ACHN (cell line): ENCODE measurements at regions not wholly inside any gene's neighbourhood (a gene's known extent, or its start where the extent isn't known, plus 50 kb on each side); places are given as distances from the start of the nearest gene placed in this dataset.

ENCODE experiments used
- DNase-seq: peaks from one replicate; pipeline ENCODE4 v3.0.0-alpha.2; 2015
- in situ Hi-C: cut with HindIII; loops from 2 replicates; pipeline ENCODE4 v1.10.0; 2017; ENCODE audit warnings: low sequenced_read_pairs, low pct_ligation_motif_present, low pct_unique_long_range_greater_than_20kb

DNA sequence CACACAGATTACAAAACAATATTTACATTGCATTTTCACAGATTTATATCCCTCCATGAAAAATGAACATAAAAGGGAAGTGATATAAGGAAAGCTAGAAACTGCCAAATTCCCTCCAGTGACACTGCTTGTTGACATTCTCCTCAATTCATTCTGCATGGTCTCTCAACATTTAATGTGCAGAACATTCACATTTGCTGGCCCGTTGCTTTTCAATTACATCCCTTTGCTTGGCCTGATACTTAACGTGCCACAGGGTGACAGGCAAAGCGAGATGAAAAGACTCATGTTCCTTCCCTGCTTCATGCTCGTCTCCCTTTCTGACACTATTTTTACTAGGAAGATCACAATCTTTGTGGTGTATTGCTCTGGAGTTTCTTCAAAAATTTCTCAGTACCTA, 1019.7 kb upstream of the LRRN3 start:
- DNase-seq = no peak
- in situ Hi-C loops = no loop called here

DNA sequence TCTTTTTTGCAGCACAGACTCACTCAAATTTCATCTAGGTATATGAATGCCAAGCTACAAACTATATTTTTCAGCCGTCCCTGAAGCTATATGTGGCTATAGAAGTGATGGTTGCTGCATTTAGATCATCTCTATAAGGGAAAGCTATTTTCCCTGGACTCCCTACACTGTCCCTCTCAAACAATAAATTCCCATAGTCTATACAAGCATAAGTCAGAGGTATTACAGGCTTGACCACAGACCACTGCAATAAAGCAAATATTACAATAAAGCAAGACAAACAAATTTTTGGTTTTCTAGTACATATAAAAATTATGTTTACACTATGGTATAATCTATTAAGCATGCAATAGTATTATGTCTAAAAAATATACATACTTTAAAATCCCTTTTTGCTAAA, 1015.5 kb upstream of the LRRN3 start:
- in situ Hi-C loops = no loop called here
- no peak for DNase-seq

DNA sequence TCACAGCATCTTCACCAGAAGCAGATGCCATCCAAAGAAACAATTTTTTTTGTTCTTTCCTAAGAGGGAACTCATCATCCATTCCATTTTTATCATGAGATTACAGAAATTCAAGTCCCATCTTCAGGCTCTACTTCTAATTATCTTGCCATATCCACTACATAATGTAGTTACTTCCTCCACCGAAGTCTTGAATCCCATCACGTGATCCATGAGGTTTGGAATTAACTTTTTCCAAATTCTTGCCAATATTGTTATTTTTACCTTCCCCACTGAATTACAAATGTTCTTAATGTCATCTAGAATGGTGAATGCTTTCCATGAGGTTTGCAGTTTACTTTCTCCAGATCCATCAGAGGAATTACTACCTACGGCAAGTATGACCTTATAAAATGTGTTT, 1014.7 kb upstream of the LRRN3 start:
- in situ Hi-C loops = no loop called here
- no peak for DNase-seq

DNA sequence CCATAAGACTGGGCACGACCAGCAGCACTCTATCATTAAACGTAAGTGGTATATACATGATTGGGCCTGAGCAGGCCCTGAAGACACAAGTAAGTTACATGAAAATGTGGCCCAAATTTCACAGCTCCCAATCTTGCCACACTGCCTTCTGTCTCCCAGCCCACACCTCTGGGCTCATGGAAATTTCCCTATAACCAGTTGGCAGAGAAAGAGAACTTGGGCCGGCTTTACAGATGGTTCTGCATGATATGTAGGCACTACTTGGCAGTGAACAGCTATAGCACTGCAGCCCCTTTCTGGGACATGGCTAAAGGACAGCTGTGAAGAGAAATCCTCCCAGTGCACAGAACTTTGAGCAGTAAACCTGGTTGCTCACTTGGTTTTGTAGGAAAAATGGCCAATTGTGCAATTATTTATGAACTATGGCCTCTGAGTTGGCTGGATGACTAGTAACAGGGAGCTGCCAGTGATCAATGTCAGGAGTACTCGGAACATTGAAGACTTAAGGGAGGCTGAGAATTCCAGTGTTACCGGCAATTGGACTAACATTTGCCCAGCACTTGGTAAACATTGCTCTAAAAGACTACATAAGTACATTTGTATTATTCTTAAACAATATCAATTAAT, 1006.6 kb upstream of the LRRN3 start:
- no peak for DNase-seq
- in situ Hi-C loops = no loop called here

GRCh38 chr7:110090110-110090820, 1000.7 kb upstream of the LRRN3 start:
- in situ Hi-C loops = no loop called here
- peak; percentile 54 for DNase-seq

DNA sequence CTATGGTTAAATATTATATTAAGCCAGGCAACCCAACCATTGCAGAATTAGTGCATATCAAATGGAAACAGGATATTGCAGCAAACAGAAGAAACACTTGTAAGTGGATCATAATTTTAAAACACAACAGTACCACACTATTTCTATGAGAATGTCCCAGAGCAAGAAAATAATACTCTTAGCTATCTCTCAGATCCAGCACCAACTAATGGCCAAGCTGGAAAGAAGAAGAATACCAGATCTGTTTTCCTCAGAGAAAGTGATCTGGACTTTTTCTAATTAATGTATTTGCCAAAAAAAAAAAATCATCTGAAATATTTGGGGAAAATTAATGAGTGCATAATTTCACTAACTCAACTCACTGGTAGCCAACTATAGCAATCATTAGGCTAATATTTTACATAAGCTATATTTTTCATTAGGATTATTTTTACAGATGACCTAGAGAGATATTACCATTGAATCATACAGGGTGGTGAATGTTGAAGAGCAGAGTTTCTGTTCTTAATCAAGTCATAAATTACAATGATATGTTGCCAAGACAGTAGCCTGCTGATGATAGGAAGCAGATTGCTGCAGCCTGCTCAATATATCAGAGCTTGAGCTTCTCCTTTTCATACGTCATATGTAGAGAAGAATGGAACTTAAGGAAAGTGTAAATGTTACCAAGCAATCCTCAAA, 995.4 kb upstream of the LRRN3 start:
- DNase-seq = no peak
- in situ Hi-C loops = no loop called here

DNA sequence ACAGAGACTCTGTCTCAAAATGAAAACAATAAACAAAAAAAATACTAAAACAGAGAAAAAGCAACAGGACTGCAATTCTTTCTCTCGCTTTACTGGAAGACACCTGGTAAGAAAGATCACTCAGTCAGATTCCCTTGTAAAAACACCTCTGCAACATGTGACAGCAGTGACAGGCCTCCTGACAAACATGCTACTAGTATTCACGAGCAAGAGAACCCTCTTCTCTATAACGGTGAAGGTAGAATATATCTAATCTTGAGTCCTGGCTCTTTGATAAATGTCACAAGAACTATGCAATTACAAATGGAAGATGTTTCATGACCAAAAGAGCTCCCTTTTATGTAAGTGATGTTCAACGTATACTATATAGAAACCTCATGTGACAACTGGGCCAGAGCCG, 986.7 kb upstream of the LRRN3 start:
- in situ Hi-C loops = no loop called here
- DNase-seq = no peak

GRCh38 chr7:110105307-110105706, 985.6 kb upstream of the LRRN3 start:
- no peak for DNase-seq
- in situ Hi-C loops = no loop called here

- in situ Hi-C loops = no loop called here
- DNase-seq = no peak
These were observed 985.1 kb upstream of the LRRN3 start for GRCh38 chr7:110105840-110106239.

DNA sequence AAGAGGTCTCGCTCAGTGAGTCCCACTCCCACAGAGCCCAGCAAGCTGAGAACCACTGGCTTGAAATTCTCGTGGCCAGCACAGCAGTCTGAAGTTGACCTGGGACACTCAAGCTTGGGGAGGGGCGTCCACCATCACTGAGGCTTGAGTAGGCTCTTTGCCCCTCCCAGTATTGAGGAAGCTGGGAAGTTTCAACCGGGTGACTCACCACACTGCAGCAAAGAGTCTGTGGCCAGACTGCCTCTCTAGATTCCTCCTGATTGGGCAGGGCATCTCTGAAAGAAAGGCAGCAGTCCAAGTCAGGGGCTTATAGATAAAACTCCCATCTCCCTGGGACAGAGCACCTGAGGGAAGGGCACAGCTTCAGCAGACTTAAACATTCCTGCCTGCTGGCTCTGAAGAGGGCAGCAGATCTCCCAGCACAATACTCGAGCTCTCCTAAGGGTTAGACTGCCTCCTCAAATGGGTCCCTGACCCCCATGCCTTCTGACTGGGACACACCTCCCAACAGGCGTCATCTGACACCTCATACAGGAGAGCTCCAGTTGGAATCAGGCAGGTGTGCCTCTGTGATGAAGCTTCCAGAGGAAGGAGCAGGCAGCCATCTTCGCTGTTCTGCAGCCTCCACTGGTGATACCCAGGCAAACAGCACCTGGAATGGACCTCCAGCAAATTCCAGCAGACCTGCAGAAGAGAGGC, 970.9 kb upstream of the LRRN3 start:
- DNase-seq = no peak

DNA sequence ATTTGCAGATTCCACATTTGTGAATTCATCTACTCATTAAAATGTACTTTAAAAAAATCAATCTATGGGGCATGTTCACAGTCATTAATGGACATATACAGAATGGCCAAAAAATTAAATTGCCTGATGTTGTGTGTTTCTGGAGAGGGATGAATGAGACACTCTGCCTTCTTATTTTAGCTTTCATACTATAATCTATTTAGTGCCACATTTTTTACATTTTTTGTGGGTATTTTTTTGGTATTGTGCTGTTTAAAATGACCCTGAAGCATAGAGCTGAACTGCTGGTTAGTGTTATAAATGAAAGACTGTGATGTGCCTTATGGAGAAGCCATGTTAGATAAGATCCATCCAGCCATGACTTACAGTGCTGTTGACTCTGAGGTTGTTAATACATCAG, 961.8 kb upstream of the LRRN3 start:
- no peak for DNase-seq
- in situ Hi-C loops = no loop called here

More for the DNA sequence above, 970.9 kb upstream of the LRRN3 start:
- in situ Hi-C loops = no loop called here

- in situ Hi-C loops = no loop called here
- peak; percentile 10 for DNase-seq
These were observed 960.3 kb upstream of the LRRN3 start for GRCh38 chr7:110130669-110131068.

DNA sequence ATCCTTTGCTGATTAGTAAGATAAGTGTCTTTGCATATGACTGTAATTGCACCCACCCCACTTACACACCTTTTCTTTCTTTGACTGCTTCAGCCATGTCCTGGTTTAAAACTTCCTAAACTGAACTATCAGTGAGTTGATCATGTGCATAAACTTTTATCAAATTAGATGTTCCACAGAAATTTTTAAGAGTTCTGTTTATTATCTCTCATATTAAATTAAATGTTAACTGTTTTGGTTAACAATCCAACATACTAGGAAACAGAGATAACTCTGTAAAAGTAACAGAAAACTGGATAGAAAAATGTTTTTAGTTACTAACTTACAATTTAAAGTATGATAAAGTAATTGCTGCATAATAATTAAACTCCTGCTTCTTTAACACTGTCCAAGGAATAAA, 959.6 kb upstream of the LRRN3 start:
- in situ Hi-C loops = no loop called here
- no peak for DNase-seq

- DNase-seq = no peak
- in situ Hi-C loops = no loop called here
These were observed 951.9 kb upstream of the LRRN3 start for GRCh38 chr7:110139056-110139455.

GRCh38 chr7:110142939-110143526, 947.9 kb upstream of the LRRN3 start:
- DNase-seq = no peak
- in situ Hi-C loops = no loop called here

GRCh38 chr7:110144599-110144998, 946.3 kb upstream of the LRRN3 start:
- DNase-seq = no peak
- in situ Hi-C loops = no loop called here

- in situ Hi-C loops = no loop called here
- DNase-seq = no peak
These were observed 942.9 kb upstream of the LRRN3 start for GRCh38 chr7:110148054-110148453.

DNA sequence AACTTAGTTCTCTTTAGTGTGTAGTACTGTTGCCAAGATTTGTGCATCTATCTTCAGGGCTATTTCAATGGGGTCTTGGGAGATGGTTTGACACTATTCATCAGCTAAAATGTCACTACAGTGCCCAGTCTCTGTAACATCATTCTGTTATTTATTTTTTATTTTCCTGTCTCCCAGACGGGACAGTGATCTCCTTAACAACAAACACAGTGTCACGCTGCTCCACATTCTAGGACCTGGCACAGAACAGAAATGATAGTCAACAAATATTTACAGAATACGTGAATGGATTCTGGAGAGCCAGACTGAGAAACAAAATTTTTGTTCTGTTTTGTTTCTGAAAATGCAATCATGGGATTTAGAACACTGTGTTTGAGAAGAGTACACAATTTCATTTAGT, 937.7 kb upstream of the LRRN3 start:
- in situ Hi-C loops = no loop called here
- DNase-seq = no peak

GRCh38 chr7:110156511-110156910, 934.4 kb upstream of the LRRN3 start:
- in situ Hi-C loops = no loop called here
- DNase-seq = no peak
